Transverse colon (tissue), 3 donors: ENCODE measurements at regions not wholly inside any gene's neighbourhood (a gene's known extent, or its start where the extent isn't known, plus 50 kb on each side); places are given as distances from the start of the nearest gene placed in this dataset.

Experiments used
- EP300 ChIP-seq: sonication (generic); formaldehyde crosslinking; IDR thresholded peaks from one replicate; pipeline ENCODE4 v1.6.1; 2017; ENCODE audit warnings: antibody characterized with exemption, low read depth
- POLR2A ChIP-seq: fragments of 450-650 bp; IDR thresholded peaks from one replicate; pipeline ENCODE4 v1.6.1; 2016; ENCODE audit warnings: antibody characterized with exemption, mild to moderate bottlenecking, moderate library complexity
- TF ChIP-seq, protein P1 (sequence below), 5 experiments: fragments of 200-600 bp in 3 of 5; fragments of 450-650 bp in 2 of 5; sonication (generic) in 3 of 5; IDR thresholded peaks; 1 replicate in 2 of 5; 2 replicates in 3 of 5; pipeline ENCODE4 v1.5.1; 2016 to 2017; ENCODE audit warnings: antibody characterized with exemption in 5 of 5, inconsistent platforms in 3 of 5, mild to moderate bottlenecking in 2 of 5, moderate library complexity in 1 of 5

DNA sequence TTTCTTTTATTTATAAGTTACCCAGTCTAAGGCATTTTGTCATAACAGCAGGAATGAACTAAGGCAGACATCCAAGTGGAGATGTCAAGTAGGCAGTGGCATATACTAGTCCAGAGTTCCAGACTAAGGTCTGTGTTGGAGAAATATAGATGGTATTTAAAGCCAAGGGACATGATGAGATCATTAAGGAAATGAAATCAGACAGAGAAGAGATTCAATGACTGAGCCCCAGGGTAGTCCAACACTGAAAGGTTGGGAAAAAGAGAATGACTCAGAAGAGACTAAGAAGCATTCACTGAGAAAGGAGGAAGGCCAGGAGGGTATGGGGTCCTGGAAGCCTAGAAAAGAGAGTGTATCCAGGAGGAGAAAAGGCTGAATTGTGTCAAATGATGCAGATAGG lies 442.2 kb upstream of the CCDC196 start:
- TF ChIP-seq, protein P1, sequence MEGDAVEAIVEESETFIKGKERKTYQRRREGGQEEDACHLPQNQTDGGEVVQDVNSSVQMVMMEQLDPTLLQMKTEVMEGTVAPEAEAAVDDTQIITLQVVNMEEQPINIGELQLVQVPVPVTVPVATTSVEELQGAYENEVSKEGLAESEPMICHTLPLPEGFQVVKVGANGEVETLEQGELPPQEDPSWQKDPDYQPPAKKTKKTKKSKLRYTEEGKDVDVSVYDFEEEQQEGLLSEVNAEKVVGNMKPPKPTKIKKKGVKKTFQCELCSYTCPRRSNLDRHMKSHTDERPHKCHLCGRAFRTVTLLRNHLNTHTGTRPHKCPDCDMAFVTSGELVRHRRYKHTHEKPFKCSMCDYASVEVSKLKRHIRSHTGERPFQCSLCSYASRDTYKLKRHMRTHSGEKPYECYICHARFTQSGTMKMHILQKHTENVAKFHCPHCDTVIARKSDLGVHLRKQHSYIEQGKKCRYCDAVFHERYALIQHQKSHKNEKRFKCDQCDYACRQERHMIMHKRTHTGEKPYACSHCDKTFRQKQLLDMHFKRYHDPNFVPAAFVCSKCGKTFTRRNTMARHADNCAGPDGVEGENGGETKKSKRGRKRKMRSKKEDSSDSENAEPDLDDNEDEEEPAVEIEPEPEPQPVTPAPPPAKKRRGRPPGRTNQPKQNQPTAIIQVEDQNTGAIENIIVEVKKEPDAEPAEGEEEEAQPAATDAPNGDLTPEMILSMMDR (IDR thresholded peaks at IDR 0.05) = no peak
- TF ChIP-seq EP300 (no peak), POLR2A (no peak)
